ENCODE measurements at regions not wholly inside any gene's neighbourhood (a gene's known extent, or its start where the extent isn't known, plus 50 kb on each side); places are given as distances from the start of the nearest gene placed in this dataset.

DNA sequence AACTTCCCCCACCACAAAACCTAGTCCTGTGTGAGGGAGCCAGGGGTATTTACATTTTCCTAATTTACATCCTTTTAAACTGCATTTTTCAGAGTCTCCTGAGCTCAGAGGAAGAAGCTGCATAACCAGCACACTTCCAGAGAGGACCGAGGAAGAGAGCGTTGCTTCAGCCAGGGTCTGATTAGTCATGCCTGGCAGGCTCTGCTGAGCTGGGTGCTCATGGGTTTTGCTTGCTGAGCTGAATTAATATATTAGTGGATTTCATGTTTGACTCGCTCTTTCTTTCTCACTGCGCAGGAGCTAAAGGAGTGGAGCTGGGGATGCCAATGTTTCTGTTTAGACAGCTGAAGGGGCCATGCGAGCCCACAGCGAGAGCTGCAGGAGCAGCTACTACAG is 539.3 kb upstream of the B3GAT1 start:
- TF ChIP-seq POLR2A (IDR thresholded peaks at IDR 0.05) (no peak), CTCF (IDR thresholded peaks at IDR 0.05) (no peak)
- no peak for ATAC-seq
- no peaks in the 10 kb centered on the region for H3K36me3 ChIP-seq
- no peak overlapping the region for H3K4me3 ChIP-seq
- DNase-seq: no peak
- no peak overlapping the region for H3K27ac ChIP-seq
- H3K27me3 ChIP-seq: no peaks in the 10 kb centered on the region
- 77% methylated on average over 6 of the region's 6 CpGs for WGBS (ENCODE audit: insufficient coverage, low coverage, low lambda C conversion rate, missing lambda C conversion rate)
- intact Hi-C loops (cut with DNase I): no loop called here
- no peaks in the 10 kb centered on the region for H3K4me1 ChIP-seq
- H3K9me3 ChIP-seq: no peaks in the 10 kb centered on the region

- Histone ChIP-seq H3K4me1 (no peaks in the 10 kb centered on the region), H3K27ac (no peak overlapping the region), H3K27me3 (no peaks in the 10 kb centered on the region), H3K4me3 (no peak overlapping the region), H3K36me3 (no peaks in the 10 kb centered on the region), H3K9me3 (no peaks in the 10 kb centered on the region)
- intact Hi-C loops (cut with DNase I): no loop called here
- TF ChIP-seq CTCF (IDR thresholded peaks at IDR 0.05) (no peak), POLR2A (IDR thresholded peaks at IDR 0.05) (no peak)
- DNase-seq: no peak
- ATAC-seq: no peak
- WGBS (ENCODE audit: insufficient coverage, low coverage, low lambda C conversion rate, missing lambda C conversion rate): 54% methylated on average over 3 of the region's 8 CpGs
These were observed 538.8 kb upstream of the B3GAT1 start for GRCh38 chr11:134950692-134951304.

DNA sequence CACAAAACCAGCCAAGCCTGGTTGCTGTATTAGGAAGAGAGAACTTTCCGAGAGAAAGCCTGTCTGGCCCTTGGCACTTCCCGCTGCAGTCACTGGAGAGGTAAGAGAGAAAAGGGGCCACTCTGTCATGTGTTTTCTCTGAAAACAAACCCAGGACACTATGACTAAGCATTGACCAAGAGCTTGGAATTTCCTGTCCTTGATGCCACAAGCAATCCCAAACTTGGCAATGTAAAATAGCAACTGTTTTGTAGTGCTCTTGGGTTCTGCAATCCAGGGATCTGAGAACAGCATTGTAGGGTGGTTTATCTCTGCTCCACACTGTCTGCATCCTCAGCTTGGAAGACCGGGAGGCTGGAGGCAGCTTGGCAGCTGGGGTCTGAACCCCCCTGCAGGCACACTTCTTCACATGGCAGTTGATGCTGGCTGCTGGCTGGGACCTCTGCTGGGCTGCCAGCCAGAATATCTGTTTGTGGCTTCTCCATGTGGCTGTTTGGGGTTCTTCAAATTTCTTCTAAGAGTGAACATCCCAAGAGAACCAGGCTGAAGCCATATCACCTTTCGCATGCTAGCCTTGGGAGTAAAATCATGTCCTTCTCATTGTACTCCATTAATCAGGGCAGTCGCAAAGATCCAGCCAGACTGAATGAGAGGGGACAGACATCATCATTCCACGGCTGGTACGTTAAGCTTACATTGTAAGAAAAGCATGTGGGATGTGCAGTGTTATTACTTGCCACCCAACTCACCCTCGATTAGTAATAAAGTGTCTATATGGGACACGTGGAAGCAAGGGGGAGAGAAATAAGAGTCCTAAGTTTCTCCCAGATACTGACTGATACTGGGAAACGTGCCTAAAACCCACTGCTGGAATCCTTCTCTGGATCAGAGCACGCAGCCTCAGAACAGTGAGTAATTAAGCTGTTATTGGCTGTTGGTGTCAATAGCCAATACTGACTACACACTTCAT is 537.4 kb upstream of the B3GAT1 start:
- 37% methylated on average over 10 of the region's 11 CpGs for WGBS (ENCODE audit: insufficient coverage, low coverage, low lambda C conversion rate, missing lambda C conversion rate)
- intact Hi-C loops (cut with DNase I): no loop called here
- Histone ChIP-seq H3K36me3 (no peaks in the 10 kb centered on the region), H3K9me3 (no peaks in the 10 kb centered on the region), H3K27ac (no peak overlapping the region), H3K27me3 (no peaks in the 10 kb centered on the region), H3K4me3 (no peak overlapping the region), H3K4me1 (no peaks in the 10 kb centered on the region)
- TF ChIP-seq CTCF (IDR thresholded peaks at IDR 0.05) (no peak), POLR2A (IDR thresholded peaks at IDR 0.05) (no peak)
- DNase-seq (no peak), ATAC-seq (peak in 2 of 4 donors; percentile 25 to 67)

DNA sequence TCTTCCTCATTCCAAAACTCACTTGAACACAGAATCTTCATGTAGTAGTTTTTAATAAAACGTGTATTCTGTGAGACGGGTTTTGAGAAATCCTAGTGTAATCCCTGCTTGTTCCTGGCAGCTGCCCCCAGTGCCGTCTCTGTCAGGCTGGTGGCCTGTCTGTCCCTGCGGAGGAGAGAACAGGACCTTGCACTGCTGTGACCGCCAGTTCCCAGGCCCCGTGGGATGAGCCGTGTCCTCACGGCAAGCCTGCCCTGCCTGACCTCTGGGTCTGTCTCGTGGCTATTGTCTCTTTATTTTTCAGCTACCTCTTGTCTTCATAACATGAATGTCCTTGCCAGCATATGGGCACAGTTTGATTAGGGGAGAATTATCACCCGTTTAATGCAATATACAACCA is 535.5 kb upstream of the B3GAT1 start:
- no peaks in the 10 kb centered on the region for H3K36me3 ChIP-seq
- H3K27ac ChIP-seq: no peak overlapping the region
- TF ChIP-seq CTCF (IDR thresholded peaks at IDR 0.05): no peak
- no peak for TF ChIP-seq POLR2A (IDR thresholded peaks at IDR 0.05)
- DNase-seq: no peak
- no peak overlapping the region for H3K4me3 ChIP-seq
- no peak for ATAC-seq
- WGBS (ENCODE audit: insufficient coverage, low coverage, low lambda C conversion rate, missing lambda C conversion rate): 70% methylated on average over 3 of the region's 10 CpGs
- no peaks in the 10 kb centered on the region for H3K4me1 ChIP-seq
- H3K27me3 ChIP-seq: no peaks in the 10 kb centered on the region
- no peaks in the 10 kb centered on the region for H3K9me3 ChIP-seq
- intact Hi-C loops (cut with DNase I): no loop called here

Data from right lobe of liver (tissue), 6 donors.